T-cell (primary cell): ENCODE measurements at regions not wholly inside any gene's neighbourhood (a gene's known extent, or its start where the extent isn't known, plus 50 kb on each side); places are given as distances from the start of the nearest gene placed in this dataset.

Experiments used
- ATAC-seq, 4 experiments: fragments of 200-7000 bp in 3 of 4; fragments of 150-1000 bp in 1 of 4; cut with Tn5 transposase; replicated peaks in 1 of 4; 1 replicate in 3 of 4; 2 replicates in 1 of 4; pipeline ENCODE4 v1.10.0; 2021; ENCODE audit warnings: moderate library complexity in 3 of 4, mild to moderate bottlenecking in 2 of 4, moderate number of reproducible peaks in 1 of 4
- CTCF ChIA-PET, 2 donors: fragments of 300-600 bp; sonication (Branson Sonifier 250); formaldehyde crosslinking; loops; one replicate each; lab custom pipeline; 2022; ENCODE audit warnings: antibody characterized with exemption in 2 of 2; lab: Charles Lee
- POLR2A ChIA-PET, 2 donors: fragments of 300-600 bp; sonication (Branson Sonifier 250); formaldehyde crosslinking; loops; one replicate each; lab custom pipeline; 2022; ENCODE audit warnings: antibody characterized with exemption in 2 of 2; lab: Charles Lee
- DNase-seq, 35 experiments: peaks; one replicate each; pipeline versions ENCODE4 v3.0.0 to v3.0.0-alpha.2; 2013 to 2023
- H3K27ac ChIP-seq: one replicate; pipeline ENCODE4 v1.5.1; 2013; ENCODE audit warnings: low read length
- H3K27me3 ChIP-seq, 2 experiments: replicated peaks in 1 of 2; 1 replicate in 1 of 2; 2 replicates in 1 of 2; pipeline versions ENCODE4 v1.6.1 to v1.7.0; 2013; ENCODE audit warnings: low read length in 1 of 2, mixed read lengths in 1 of 2; ENCODE audit not compliant: control insufficient read depth in 2 of 2, insufficient read depth in 2 of 2; ENCODE audit errors: extremely low read depth in 1 of 2
- H3K36me3 ChIP-seq, 2 donors: 1 replicate in 1 of 2; 2 replicates in 1 of 2; pipeline versions ENCODE4 v1.6.1 to v1.7.0; 2013; ENCODE audit warnings: low read length in 1 of 2; ENCODE audit not compliant: control insufficient read depth in 2 of 2, insufficient read depth in 1 of 2; ENCODE audit errors: extremely low read depth in 1 of 2
- H3K4me1 ChIP-seq, 2 experiments: 1 replicate in 1 of 2; 2 replicates in 1 of 2; pipeline versions ENCODE4 v1.6.1 to v1.7.0; 2013; ENCODE audit warnings: low read length in 2 of 2, mixed read lengths in 1 of 2; ENCODE audit not compliant: insufficient read depth in 2 of 2, control insufficient read depth in 1 of 2; ENCODE audit errors: extremely low read depth in 1 of 2
- H3K4me3 ChIP-seq, 2 donors: 1 replicate in 1 of 2; 2 replicates in 1 of 2; pipeline versions ENCODE4 v1.5.1 to v1.7.0; 2013; ENCODE audit warnings: mild to moderate bottlenecking in 2 of 2, low read length in 1 of 2, moderate library complexity in 1 of 2; ENCODE audit not compliant: control insufficient read depth in 1 of 2; ENCODE audit errors: extremely low read depth in 1 of 2
- H3K9me3 ChIP-seq: 2 replicates; pipeline ENCODE4 v1.7.0; 2013
- H3K27ac Mint-ChIP-seq, 2 donors: one replicate each; pipeline ENCODE4 v1.8.0; 2020 to 2021; ENCODE audit warnings: mild to moderate bottlenecking in 2 of 2, mixed read lengths in 2 of 2
- H3K27me3 Mint-ChIP-seq, 2 donors: one replicate each; pipeline ENCODE4 v1.8.0; 2021 to 2022; ENCODE audit warnings: mixed read lengths in 2 of 2
- H3K36me3 Mint-ChIP-seq: one replicate; pipeline ENCODE4 v1.8.0; 2021; ENCODE audit warnings: mixed read lengths
- H3K4me1 Mint-ChIP-seq, 3 donors: one replicate each; pipeline ENCODE4 v1.8.0; 2020 to 2022; ENCODE audit warnings: mixed read lengths in 3 of 3, mild to moderate bottlenecking in 1 of 3
- H3K4me3 Mint-ChIP-seq, 3 donors: one replicate each; pipeline ENCODE4 v1.8.0; 2020 to 2022; ENCODE audit warnings: mild to moderate bottlenecking in 3 of 3, mixed read lengths in 3 of 3, moderate library complexity in 3 of 3
- H3K9me3 Mint-ChIP-seq, 3 donors: one replicate each; pipeline ENCODE4 v1.8.0; 2020 to 2022; ENCODE audit warnings: mixed read lengths in 3 of 3
- WGBS: methylation state at CpG from one replicate; pipeline ENCODE4 v1.1.5; 2013; ENCODE audit warnings: missing lambda C conversion rate; ENCODE audit not compliant: insufficient coverage; 5-methylcytosine and 5-hydroxymethylcytosine counted together

GRCh38 chr15:96180087-96180748 lies 150.3 kb upstream of the NR2F2 start:
- Mint-ChIP-seq H3K9me3 (peaks cover 0 to 5% (median 4%) of the 10 kb centered on the region in 3 donors), H3K4me1 (no peaks in the 10 kb centered on the region), H3K27me3 (peaks cover 12% of the 10 kb centered on the region in 2 donors), H3K4me3 (no peak overlapping the region), H3K36me3 (no peaks in the 10 kb centered on the region), H3K27ac (no peak overlapping the region)
- ATAC-seq = no peak
- Histone ChIP-seq H3K4me3 (no peak overlapping the region), H3K27me3 (peaks cover 2 to 6% of the 10 kb centered on the region in 2 experiments), H3K27ac (no peak overlapping the region), H3K9me3 (no peaks in the 10 kb centered on the region), H3K36me3 (no peaks in the 10 kb centered on the region), H3K4me1 (no peaks in the 10 kb centered on the region)
- CTCF ChIA-PET = no interaction called here
- POLR2A ChIA-PET = no interaction called here
- no peak for DNase-seq
- WGBS = 33% methylated on average over 5 of the region's 11 CpGs

GRCh38 chr15:96181217-96181616 lies 149.3 kb upstream of the NR2F2 start:
- H3K9me3 Mint-ChIP-seq = peaks cover 0 to 5% (median 4%) of the 10 kb centered on the region in 3 donors

GRCh38 chr15:96181873-96182301 lies 148.6 kb upstream of the NR2F2 start:
- ChIA-PET CTCF (no interaction called here), POLR2A (no interaction called here)
- Mint-ChIP-seq H3K27me3 (peaks cover 11 to 17% of the 10 kb centered on the region in 2 donors), H3K27ac (no peak overlapping the region), H3K9me3 (peaks cover 0 to 5% (median 4%) of the 10 kb centered on the region in 3 donors), H3K4me3 (no peak overlapping the region), H3K4me1 (no peaks in the 10 kb centered on the region), H3K36me3 (no peaks in the 10 kb centered on the region)
- peaks cover 2 to 6% of the 10 kb centered on the region in 2 experiments for H3K27me3 ChIP-seq
- ATAC-seq = no peak
- H3K27ac ChIP-seq = no peak overlapping the region
- no peaks in the 10 kb centered on the region for H3K4me1 ChIP-seq
- H3K36me3 ChIP-seq = no peaks in the 10 kb centered on the region
- H3K9me3 ChIP-seq = no peaks in the 10 kb centered on the region
- no peak for DNase-seq
- 61% methylated on average over 4 of the region's 8 CpGs for WGBS
- no peak overlapping the region for H3K4me3 ChIP-seq

More at GRCh38 chr15:96181217-96181616, 149.3 kb upstream of the NR2F2 start:
- H3K4me3 ChIP-seq = no peak overlapping the region
- H3K27ac Mint-ChIP-seq = no peak overlapping the region
- no peaks in the 10 kb centered on the region for H3K9me3 ChIP-seq
- peaks cover 11 to 17% of the 10 kb centered on the region in 2 donors for H3K27me3 Mint-ChIP-seq
- no peaks in the 10 kb centered on the region for H3K4me1 ChIP-seq
- H3K36me3 Mint-ChIP-seq = no peaks in the 10 kb centered on the region
- no peak overlapping the region for H3K27ac ChIP-seq
- CTCF ChIA-PET = no interaction called here
- no peak for ATAC-seq
- POLR2A ChIA-PET = no interaction called here
- H3K4me3 Mint-ChIP-seq = no peak overlapping the region
- no peaks in the 10 kb centered on the region for H3K36me3 ChIP-seq
- no peak for DNase-seq
- H3K4me1 Mint-ChIP-seq = no peaks in the 10 kb centered on the region
- peaks cover 2 to 6% of the 10 kb centered on the region in 2 experiments for H3K27me3 ChIP-seq

- H3K4me3 Mint-ChIP-seq = no peak overlapping the region
- no peak for ATAC-seq
- H3K27me3 Mint-ChIP-seq = peaks cover 11 to 17% of the 10 kb centered on the region in 2 donors
Observed at GRCh38 chr15:96182736-96183513, 147.6 kb upstream of the NR2F2 start.

GRCh38 chr15:96183514-96183850 lies 147.0 kb upstream of the NR2F2 start:
- Mint-ChIP-seq H3K36me3 (no peaks in the 10 kb centered on the region), H3K27me3 (peaks cover 8 to 16% of the 10 kb centered on the region in 2 donors), H3K4me1 (no peaks in the 10 kb centered on the region), H3K9me3 (peaks cover 0 to 4% (median 3%) of the 10 kb centered on the region in 3 donors), H3K27ac (no peak overlapping the region), H3K4me3 (no peak overlapping the region)
- Histone ChIP-seq H3K4me1 (no peaks in the 10 kb centered on the region), H3K9me3 (no peaks in the 10 kb centered on the region), H3K27ac (no peak overlapping the region), H3K36me3 (no peaks in the 10 kb centered on the region), H3K4me3 (no peak overlapping the region), H3K27me3 (peaks cover 2 to 6% of the 10 kb centered on the region in 2 experiments)
- ATAC-seq (no peak), DNase-seq (no peak)
- 78% methylated on average over 3 of the region's 4 CpGs for WGBS
- CTCF ChIA-PET = no interaction called here
- POLR2A ChIA-PET = no interaction called here

More at GRCh38 chr15:96182736-96183513, 147.6 kb upstream of the NR2F2 start:
- peaks cover 2 to 6% of the 10 kb centered on the region in 2 experiments for H3K27me3 ChIP-seq
- H3K9me3 ChIP-seq = no peaks in the 10 kb centered on the region
- Mint-ChIP-seq H3K9me3 (peaks cover 0 to 5% (median 4%) of the 10 kb centered on the region in 3 donors), H3K36me3 (no peaks in the 10 kb centered on the region), H3K4me1 (no peaks in the 10 kb centered on the region), H3K27ac (no peak overlapping the region)
- H3K4me1 ChIP-seq = no peaks in the 10 kb centered on the region
- no peaks in the 10 kb centered on the region for H3K36me3 ChIP-seq
- H3K27ac ChIP-seq = no peak overlapping the region
- 89% methylated on average over 9 of the region's 12 CpGs for WGBS
- H3K4me3 ChIP-seq = no peak overlapping the region
- no peak for DNase-seq
- CTCF ChIA-PET = no interaction called here
- POLR2A ChIA-PET = no interaction called here

GRCh38 chr15:96183867-96184266 lies 146.6 kb upstream of the NR2F2 start:
- no peak overlapping the region for H3K4me3 ChIP-seq
- ChIA-PET POLR2A (no interaction called here), CTCF (no interaction called here)
- no peaks in the 10 kb centered on the region for H3K36me3 ChIP-seq
- no peak overlapping the region for H3K4me3 Mint-ChIP-seq
- no peak for DNase-seq
- no peaks in the 10 kb centered on the region for H3K4me1 Mint-ChIP-seq
- no peak overlapping the region for H3K27ac Mint-ChIP-seq
- H3K9me3 Mint-ChIP-seq = peaks cover 0 to 4% (median 0%) of the 10 kb centered on the region in 3 donors
- WGBS = no CpG with 5 or more reads among the region's 3 CpGs
- no peak overlapping the region for H3K27ac ChIP-seq
- H3K27me3 ChIP-seq = peaks cover 2 to 6% of the 10 kb centered on the region in 2 experiments
- H3K9me3 ChIP-seq = no peaks in the 10 kb centered on the region
- no peak for ATAC-seq
- peaks cover 4 to 13% of the 10 kb centered on the region in 2 donors for H3K27me3 Mint-ChIP-seq
- no peaks in the 10 kb centered on the region for H3K4me1 ChIP-seq
- no peaks in the 10 kb centered on the region for H3K36me3 Mint-ChIP-seq
